ENCODE measurements at regions not wholly inside any gene's neighbourhood (a gene's known extent, or its start where the extent isn't known, plus 50 kb on each side); places are given as distances from the start of the nearest gene placed in this dataset.
A peak's percentile ranks its signal among the peaks of the same experiment; 100 is the strongest.

- TF ChIP-seq, protein P1, sequence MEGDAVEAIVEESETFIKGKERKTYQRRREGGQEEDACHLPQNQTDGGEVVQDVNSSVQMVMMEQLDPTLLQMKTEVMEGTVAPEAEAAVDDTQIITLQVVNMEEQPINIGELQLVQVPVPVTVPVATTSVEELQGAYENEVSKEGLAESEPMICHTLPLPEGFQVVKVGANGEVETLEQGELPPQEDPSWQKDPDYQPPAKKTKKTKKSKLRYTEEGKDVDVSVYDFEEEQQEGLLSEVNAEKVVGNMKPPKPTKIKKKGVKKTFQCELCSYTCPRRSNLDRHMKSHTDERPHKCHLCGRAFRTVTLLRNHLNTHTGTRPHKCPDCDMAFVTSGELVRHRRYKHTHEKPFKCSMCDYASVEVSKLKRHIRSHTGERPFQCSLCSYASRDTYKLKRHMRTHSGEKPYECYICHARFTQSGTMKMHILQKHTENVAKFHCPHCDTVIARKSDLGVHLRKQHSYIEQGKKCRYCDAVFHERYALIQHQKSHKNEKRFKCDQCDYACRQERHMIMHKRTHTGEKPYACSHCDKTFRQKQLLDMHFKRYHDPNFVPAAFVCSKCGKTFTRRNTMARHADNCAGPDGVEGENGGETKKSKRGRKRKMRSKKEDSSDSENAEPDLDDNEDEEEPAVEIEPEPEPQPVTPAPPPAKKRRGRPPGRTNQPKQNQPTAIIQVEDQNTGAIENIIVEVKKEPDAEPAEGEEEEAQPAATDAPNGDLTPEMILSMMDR (IDR thresholded peaks at IDR 0.05), result no peak
- no peak overlapping the region for H3K4me3 ChIP-seq
- H3K4me1 ChIP-seq, result peaks cover 0 to 65% of the 10 kb centered on the region in 2 donors
- DNase-seq (ENCODE audit: low spot score), result no peak
- H3K36me3 ChIP-seq, result peaks cover 27% of the 10 kb centered on the region
- no peaks in the 10 kb centered on the region for H3K9me3 ChIP-seq
- peak overlapping the region; percentile 38 to 42 for H3K27ac ChIP-seq
- no peaks in the 10 kb centered on the region for H3K27me3 ChIP-seq
Measured at GRCh38 chr20:19943061-19943521, 74.1 kb upstream of the NAA20 start.

DNA sequence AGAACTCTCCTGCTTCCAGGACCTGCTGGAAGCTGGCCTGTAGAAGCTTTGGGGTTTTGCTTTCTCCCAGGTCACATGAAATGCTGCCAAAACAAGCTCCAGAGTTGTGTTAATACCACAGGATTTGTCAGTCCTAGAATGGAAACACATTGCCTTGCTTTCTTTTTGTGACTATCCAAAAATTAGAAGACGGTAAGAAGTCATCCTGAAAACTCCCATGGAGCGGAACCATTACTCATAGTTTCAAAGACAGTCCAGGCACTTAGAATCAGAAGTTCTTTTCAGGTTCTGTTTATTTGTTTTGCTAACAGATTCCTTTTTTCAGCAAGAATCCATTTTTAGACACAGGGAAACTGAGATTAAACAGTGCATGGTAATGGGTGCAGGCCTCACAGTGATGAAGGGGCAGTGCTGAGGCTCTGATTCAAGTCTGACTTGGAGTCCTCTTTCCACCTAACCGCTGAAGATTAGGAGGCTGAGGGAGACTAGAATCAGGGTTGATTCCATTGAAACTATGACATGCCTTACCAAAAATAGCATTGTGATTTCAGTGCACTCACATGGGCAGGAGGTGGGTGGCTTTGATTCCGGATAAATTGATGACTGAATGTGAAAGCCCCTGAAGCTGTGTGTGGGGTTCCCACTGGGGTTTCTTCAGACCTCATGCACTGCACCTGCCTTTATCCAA, 72.2 kb upstream of the NAA20 start:
- Histone ChIP-seq H3K9me3 (no peaks in the 10 kb centered on the region), H3K27me3 (no peaks in the 10 kb centered on the region), H3K4me1 (peaks cover 0 to 57% of the 10 kb centered on the region in 2 donors), H3K36me3 (peaks cover 37% of the 10 kb centered on the region), H3K4me3 (no peak overlapping the region), H3K27ac (peak overlapping the region; percentile 66 to 78)
- DNase-seq (ENCODE audit: low spot score), result no peak
- TF ChIP-seq, protein P1 (IDR thresholded peaks at IDR 0.05), result no peak

- no peaks in the 10 kb centered on the region for H3K27me3 ChIP-seq
- no peaks in the 10 kb centered on the region for H3K9me3 ChIP-seq
- peaks cover 0 to 46% of the 10 kb centered on the region in 2 donors for H3K4me1 ChIP-seq
- H3K36me3 ChIP-seq, result peaks cover 26% of the 10 kb centered on the region
- no peak for DNase-seq (ENCODE audit: low spot score)
- H3K27ac ChIP-seq, result peak overlapping the region; percentile 66 to 78
- H3K4me3 ChIP-seq, result no peak overlapping the region
- TF ChIP-seq, protein P1 (IDR thresholded peaks at IDR 0.05), result no peak
Measured at GRCh38 chr20:19945732-19946670, 71.2 kb upstream of the NAA20 start.

DNA sequence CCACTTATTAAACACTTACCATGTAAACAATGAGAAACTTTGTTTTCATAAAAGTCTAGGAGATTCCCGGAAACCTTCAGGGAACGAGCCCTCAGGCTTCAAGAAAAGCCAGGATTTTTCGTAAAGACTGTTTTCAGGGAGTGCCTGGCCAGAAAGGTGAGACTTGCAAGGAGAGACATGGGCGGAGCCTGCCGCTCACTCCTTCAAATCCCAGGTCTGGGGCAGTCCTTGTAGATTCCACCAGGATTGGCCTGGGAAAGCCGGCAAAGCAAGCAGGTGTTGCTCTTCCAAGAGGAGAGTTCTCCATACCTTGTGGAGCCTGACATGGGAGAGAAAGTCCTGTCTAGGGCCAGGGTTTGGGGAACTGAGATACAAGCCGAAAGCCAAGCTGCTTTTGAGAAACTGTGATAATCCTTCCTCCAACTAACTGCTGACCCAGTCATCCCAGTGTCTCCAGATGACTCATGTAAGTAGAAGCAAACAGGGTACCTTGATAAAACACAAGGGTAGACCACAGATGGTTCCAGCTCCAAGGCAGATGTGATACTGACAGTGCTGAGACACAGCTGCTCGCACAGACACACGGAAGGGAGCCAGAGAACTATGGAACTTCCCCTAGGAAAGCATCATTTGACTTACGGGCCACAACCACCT, 69.4 kb upstream of the NAA20 start:
- peaks cover 32% of the 10 kb centered on the region for H3K36me3 ChIP-seq
- H3K4me1 ChIP-seq, result peaks cover 0 to 34% of the 10 kb centered on the region in 2 donors
- no peak overlapping the region for H3K4me3 ChIP-seq
- H3K27ac ChIP-seq, result no peak overlapping the region
- H3K9me3 ChIP-seq, result no peaks in the 10 kb centered on the region
- no peaks in the 10 kb centered on the region for H3K27me3 ChIP-seq
- TF ChIP-seq, protein P1 (IDR thresholded peaks at IDR 0.05), result no peak
- DNase-seq (ENCODE audit: low spot score), result no peak

DNA sequence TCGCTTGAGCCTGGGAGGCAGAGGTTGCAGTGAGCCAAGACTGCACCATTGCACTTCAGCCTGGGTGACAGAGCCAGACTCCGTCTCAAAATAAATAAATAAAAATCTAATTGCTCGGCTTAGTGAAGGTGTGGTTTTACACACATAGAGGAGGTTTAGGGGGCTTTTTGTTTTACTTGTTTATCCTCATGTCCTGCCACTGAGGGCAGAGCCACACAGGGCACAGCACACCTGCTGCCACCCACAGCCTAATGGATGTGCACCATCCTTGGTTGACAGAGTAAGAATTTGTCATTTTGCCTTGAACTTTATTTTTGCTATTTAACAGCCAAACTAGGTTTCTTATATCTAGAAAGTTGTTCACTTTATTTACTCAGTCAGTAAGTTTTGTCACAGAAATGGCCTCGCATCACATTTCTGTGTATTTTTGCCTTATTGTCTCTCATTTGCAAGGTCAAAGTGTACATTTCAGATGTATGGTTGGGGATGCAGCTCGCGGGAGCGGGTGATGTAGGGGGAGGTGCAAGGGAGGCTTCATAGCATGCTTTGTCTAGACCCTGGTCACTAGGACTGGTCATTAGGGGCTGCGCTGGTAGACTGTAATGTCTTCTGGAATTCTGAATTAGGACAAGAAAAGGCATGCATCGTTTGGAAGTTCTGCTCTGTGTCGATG, 67.8 kb upstream of the NAA20 start:
- H3K27me3 ChIP-seq, result no peaks in the 10 kb centered on the region
- DNase-seq (ENCODE audit: low spot score), result no peak
- no peak overlapping the region for H3K27ac ChIP-seq
- H3K9me3 ChIP-seq, result no peaks in the 10 kb centered on the region
- peaks cover 0 to 21% of the 10 kb centered on the region in 2 donors for H3K4me1 ChIP-seq
- TF ChIP-seq, protein P1 (IDR thresholded peaks at IDR 0.05), result no peak
- H3K4me3 ChIP-seq, result no peak overlapping the region
- H3K36me3 ChIP-seq, result peaks cover 32% of the 10 kb centered on the region
